ENCODE measurements at regions not wholly inside any gene's neighbourhood (a gene's known extent, or its start where the extent isn't known, plus 50 kb on each side); places are given as distances from the start of the nearest gene placed in this dataset.
"Not testable (repeated sequence)": the region's sequence is repeated elsewhere in the genome, so short reads cannot be mapped to it uniquely, and the experiment has no call there.

DNA sequence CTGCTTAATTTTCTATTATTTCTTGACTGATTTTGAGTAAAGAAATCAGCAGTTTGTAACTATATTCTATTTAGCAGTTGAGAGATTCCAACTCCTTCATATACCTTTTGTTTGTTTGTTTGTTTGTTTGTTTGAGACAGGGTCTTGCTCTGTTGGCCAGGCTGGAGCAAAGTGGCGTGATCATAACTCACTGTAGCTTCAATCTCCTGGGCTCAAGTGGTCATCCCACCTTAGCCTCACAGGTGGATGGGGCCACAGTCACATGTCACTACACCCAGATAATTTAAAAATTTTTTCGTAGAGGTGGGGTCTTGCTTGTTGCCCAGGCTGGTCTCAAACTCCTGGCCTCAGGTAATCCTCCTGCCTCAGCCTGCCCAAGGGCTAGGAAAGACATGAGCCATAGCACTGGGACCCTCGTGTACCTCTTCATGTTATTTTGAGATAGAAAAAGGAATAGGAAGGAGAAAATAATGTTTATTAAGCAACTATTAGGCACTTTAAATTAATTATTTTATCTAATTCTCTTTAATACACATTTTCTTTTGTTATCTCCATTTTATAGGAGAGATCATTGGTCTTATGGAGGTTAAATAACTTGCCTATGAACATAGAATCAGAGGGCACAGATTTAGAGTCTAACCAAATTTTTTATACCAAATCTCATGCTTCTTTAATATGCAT, 133.0 kb downstream of the ZNF608 start:
- TF ChIP-seq, protein P1, sequence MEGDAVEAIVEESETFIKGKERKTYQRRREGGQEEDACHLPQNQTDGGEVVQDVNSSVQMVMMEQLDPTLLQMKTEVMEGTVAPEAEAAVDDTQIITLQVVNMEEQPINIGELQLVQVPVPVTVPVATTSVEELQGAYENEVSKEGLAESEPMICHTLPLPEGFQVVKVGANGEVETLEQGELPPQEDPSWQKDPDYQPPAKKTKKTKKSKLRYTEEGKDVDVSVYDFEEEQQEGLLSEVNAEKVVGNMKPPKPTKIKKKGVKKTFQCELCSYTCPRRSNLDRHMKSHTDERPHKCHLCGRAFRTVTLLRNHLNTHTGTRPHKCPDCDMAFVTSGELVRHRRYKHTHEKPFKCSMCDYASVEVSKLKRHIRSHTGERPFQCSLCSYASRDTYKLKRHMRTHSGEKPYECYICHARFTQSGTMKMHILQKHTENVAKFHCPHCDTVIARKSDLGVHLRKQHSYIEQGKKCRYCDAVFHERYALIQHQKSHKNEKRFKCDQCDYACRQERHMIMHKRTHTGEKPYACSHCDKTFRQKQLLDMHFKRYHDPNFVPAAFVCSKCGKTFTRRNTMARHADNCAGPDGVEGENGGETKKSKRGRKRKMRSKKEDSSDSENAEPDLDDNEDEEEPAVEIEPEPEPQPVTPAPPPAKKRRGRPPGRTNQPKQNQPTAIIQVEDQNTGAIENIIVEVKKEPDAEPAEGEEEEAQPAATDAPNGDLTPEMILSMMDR (IDR thresholded peaks at IDR 0.05): no peak
- no peak for TF ChIP-seq POLR2A (IDR thresholded peaks at IDR 0.05)
- no peaks in the 10 kb centered on the region for H3K4me1 ChIP-seq
- 84 to 92% methylated on average over 3 of the region's 3 CpGs for WGBS, 2 donors
- H3K27ac ChIP-seq: no peak overlapping the region
- no peak for DNase-seq
- H3K9me3 ChIP-seq: no peaks in the 10 kb centered on the region
- no peak overlapping the region for H3K4me3 ChIP-seq
- intact Hi-C loops (cut with DNase I; ENCODE audit: low total_unique reads): no loop called here
- H3K27me3 ChIP-seq: no peaks in the 10 kb centered on the region
- no peaks in the 10 kb centered on the region for H3K36me3 ChIP-seq (ENCODE audit: low read depth, missing control alignments)

DNA sequence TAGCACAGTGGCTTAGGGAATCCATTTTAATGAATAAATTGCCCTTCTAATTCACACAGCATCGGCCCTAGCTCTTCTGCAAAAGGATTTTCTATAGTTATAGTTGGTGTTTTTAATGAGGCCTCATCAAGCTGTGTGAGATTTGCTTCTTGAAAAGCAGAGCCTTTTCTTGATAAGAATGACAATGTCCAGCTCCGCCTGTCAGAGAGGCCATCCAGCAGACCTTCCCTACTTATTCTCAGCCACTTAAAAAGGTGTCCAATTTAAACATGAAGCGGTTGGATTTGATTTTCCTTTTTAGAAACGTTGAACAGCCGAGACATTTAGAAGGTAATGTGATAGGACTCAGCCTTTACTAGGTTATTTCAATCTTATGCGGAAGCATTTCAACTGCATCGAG, 134.4 kb downstream of the ZNF608 start:
- DNase-seq: no peak
- TF ChIP-seq, protein P1 (IDR thresholded peaks at IDR 0.05): no peak
- no peak for TF ChIP-seq POLR2A (IDR thresholded peaks at IDR 0.05)
- intact Hi-C loops (cut with DNase I; ENCODE audit: low total_unique reads): no loop called here
- no peak overlapping the region for H3K27ac ChIP-seq
- no peaks in the 10 kb centered on the region for H3K4me1 ChIP-seq
- no peaks in the 10 kb centered on the region for H3K27me3 ChIP-seq
- H3K9me3 ChIP-seq: no peaks in the 10 kb centered on the region
- no peak overlapping the region for H3K4me3 ChIP-seq
- WGBS, 2 donors: 63 to 78% methylated on average over 7 of the region's 7 CpGs
- no peaks in the 10 kb centered on the region for H3K36me3 ChIP-seq (ENCODE audit: low read depth, missing control alignments)

DNA sequence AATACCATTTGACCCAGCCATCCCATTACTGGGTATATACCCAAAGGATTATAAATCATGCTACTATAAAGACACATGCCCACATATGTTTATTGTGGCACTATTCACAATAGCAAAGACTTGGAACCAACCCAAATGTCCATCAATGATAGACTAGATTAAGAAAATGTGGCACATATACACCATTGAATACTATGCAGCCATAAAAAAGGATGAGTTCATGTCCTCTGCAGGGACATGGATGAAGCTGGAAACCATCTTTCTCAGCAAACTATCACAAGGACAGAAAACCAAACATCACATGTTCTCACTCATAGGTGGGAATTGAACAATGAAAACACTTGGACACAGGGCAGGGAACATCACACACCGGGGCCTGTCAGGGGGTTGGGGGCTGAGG, 135.2 kb downstream of the ZNF608 start:
- H3K27me3 ChIP-seq; intact Hi-C loops (cut with DNase I; ENCODE audit: low total_unique reads); H3K9me3 ChIP-seq; DNase-seq; H3K27ac ChIP-seq; H3K4me1 ChIP-seq; H3K4me3 ChIP-seq; H3K36me3 ChIP-seq (ENCODE audit: low read depth, missing control alignments): not testable (repeated sequence)
- WGBS, 2 donors: 95 to 96% methylated on average over 1 of the region's 1 CpG

DNA sequence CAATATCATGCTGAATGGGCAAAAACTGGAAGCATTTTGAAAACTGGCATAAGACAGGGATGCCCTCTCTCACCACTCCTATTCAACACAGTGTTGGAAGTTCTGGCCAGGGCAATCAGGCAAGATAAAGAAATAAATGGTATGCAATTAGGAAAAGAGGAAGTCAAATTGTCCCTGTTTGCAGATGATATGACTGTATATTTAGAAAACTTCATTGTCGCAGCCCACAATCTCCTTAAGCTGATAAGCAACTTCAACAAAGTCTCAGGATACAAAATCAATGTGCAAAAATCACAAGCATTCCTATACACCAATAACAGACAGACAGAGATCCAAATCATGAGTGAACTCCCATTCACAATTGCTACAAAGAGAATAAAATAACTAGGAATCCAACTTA, 136.8 kb downstream of the ZNF608 start:
- intact Hi-C loops (cut with DNase I; ENCODE audit: low total_unique reads); DNase-seq; H3K36me3 ChIP-seq (ENCODE audit: low read depth, missing control alignments); H3K4me1 ChIP-seq; H3K27ac ChIP-seq; H3K4me3 ChIP-seq; H3K27me3 ChIP-seq; H3K9me3 ChIP-seq: not testable (repeated sequence)
- WGBS, 2 donors: 60 to 71% methylated on average over 1 of the region's 1 CpG

DNA sequence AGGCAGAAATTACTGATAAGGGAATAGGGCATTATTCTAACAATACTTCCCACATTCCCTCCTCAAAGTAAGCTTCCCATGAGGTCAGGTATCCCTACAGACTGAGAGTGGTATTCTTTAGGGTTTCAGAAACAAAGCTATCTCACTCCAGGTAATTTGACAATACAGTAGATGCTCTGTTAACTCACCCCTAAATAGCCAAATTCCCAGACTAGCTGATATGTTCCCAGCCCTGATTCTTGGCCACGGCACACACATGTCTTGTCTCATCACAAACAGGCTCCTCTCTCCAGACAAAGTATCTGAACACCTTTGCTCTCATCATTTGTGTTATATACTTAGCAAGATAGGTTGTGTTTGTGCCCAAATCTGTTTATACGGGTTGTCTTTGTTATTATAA, 139.9 kb downstream of the ZNF608 start:
- intact Hi-C loops (cut with DNase I; ENCODE audit: low total_unique reads): no loop called here
- no peak for DNase-seq
- 90 to 92% methylated on average over 2 of the region's 2 CpGs for WGBS, 2 donors

More for the DNA sequence above, 139.9 kb downstream of the ZNF608 start:
- Histone ChIP-seq H3K27ac (no peak overlapping the region), H3K4me1 (no peaks in the 10 kb centered on the region), H3K36me3 (ENCODE audit: low read depth, missing control alignments) (no peaks in the 10 kb centered on the region), H3K4me3 (no peak overlapping the region), H3K27me3 (no peaks in the 10 kb centered on the region), H3K9me3 (no peaks in the 10 kb centered on the region)
- TF ChIP-seq, protein P1 (IDR thresholded peaks at IDR 0.05): no peak
- no peak for TF ChIP-seq POLR2A (IDR thresholded peaks at IDR 0.05)
